ENCODE measurements at regions not wholly inside any gene's neighbourhood (a gene's known extent, or its start where the extent isn't known, plus 50 kb on each side); places are given as distances from the start of the nearest gene placed in this dataset.

GRCh38 chr3:66754613-66755012 is 243.5 kb upstream of the KBTBD8 start:
- Histone ChIP-seq H3K9ac (ENCODE audit: low read depth in 1 of 2, low read length in 2 of 2) (no peak overlapping the region), H3K4me3 (ENCODE audit: low read depth in 1 of 3, low read length in 3 of 3) (no peak overlapping the region), H3K36me3 (ENCODE audit: control insufficient read depth in 4 of 4, insufficient read depth in 3 of 4, low read depth in 1 of 4, low read length in 3 of 4) (no peaks in the 10 kb centered on the region), H3K4me1 (ENCODE audit: control insufficient read depth in 4 of 4, insufficient read depth in 4 of 4, low read length in 3 of 4) (no peaks in the 10 kb centered on the region), H3K27me3 (ENCODE audit: control insufficient read depth in 4 of 4, insufficient read depth in 4 of 4, low read length in 3 of 4) (no peaks in the 10 kb centered on the region), H3K9me3 (ENCODE audit: control insufficient read depth in 4 of 4, low read length in 3 of 4) (no peaks in the 10 kb centered on the region), H3K27ac (ENCODE audit: low read depth in 1 of 2, low read length in 2 of 2) (no peak overlapping the region)
- WGBS = 96% methylated on average over 7 of the region's 7 CpGs
- TF ChIP-seq TAF1 (conservative IDR thresholded peaks at IDR 0.05) (no peak), GABPA (IDR thresholded peaks at IDR 0.05 in 1 of 2, conservative IDR thresholded peaks at IDR 0.05 in 1 of 2) (no peak), FOXA2 (IDR thresholded peaks at IDR 0.05) (no peak), HNF4G (IDR thresholded peaks at IDR 0.05) (no peak), RAD21 (IDR thresholded peaks at IDR 0.05) (no peak), RXRA (IDR thresholded peaks at IDR 0.05) (no peak), ZBTB33 (IDR thresholded peaks at IDR 0.05) (no peak), NR2F2 (IDR thresholded peaks at IDR 0.05) (no peak), JUND (IDR thresholded peaks at IDR 0.05) (no peak)
- TF ChIP-seq, protein P1, sequence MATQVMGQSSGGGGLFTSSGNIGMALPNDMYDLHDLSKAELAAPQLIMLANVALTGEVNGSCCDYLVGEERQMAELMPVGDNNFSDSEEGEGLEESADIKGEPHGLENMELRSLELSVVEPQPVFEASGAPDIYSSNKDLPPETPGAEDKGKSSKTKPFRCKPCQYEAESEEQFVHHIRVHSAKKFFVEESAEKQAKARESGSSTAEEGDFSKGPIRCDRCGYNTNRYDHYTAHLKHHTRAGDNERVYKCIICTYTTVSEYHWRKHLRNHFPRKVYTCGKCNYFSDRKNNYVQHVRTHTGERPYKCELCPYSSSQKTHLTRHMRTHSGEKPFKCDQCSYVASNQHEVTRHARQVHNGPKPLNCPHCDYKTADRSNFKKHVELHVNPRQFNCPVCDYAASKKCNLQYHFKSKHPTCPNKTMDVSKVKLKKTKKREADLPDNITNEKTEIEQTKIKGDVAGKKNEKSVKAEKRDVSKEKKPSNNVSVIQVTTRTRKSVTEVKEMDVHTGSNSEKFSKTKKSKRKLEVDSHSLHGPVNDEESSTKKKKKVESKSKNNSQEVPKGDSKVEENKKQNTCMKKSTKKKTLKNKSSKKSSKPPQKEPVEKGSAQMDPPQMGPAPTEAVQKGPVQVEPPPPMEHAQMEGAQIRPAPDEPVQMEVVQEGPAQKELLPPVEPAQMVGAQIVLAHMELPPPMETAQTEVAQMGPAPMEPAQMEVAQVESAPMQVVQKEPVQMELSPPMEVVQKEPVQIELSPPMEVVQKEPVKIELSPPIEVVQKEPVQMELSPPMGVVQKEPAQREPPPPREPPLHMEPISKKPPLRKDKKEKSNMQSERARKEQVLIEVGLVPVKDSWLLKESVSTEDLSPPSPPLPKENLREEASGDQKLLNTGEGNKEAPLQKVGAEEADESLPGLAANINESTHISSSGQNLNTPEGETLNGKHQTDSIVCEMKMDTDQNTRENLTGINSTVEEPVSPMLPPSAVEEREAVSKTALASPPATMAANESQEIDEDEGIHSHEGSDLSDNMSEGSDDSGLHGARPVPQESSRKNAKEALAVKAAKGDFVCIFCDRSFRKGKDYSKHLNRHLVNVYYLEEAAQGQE (IDR thresholded peaks at IDR 0.05) = no peak
- no peak for DNase-seq (ENCODE audit: low spot score)

DNA sequence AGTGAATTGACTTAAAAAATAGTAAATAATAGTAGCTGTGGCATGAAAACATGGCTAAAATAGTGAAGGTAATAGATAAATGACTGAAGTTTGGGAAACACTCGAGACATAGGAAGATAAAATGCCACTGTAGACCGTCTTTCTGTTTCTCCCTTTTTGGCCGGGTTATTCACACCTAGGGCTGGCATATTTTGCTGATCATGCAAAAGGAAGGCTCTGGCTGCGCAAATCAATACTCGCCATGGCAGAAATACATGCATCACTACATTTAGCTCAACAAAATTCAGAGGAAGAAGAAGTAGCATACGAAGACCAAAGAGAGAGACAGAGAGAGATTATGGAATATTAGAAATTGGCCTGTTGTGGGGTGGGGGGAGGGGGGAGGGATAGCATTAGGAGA is 242.2 kb upstream of the KBTBD8 start:
- Histone ChIP-seq H3K27ac (ENCODE audit: low read depth in 1 of 2, low read length in 2 of 2) (no peak overlapping the region), H3K36me3 (ENCODE audit: control insufficient read depth in 4 of 4, insufficient read depth in 3 of 4, low read depth in 1 of 4, low read length in 3 of 4) (no peaks in the 10 kb centered on the region), H3K4me1 (ENCODE audit: control insufficient read depth in 4 of 4, insufficient read depth in 4 of 4, low read length in 3 of 4) (no peaks in the 10 kb centered on the region), H3K9ac (ENCODE audit: low read depth in 1 of 2, low read length in 2 of 2) (no peak overlapping the region), H3K9me3 (ENCODE audit: control insufficient read depth in 4 of 4, low read length in 3 of 4) (no peaks in the 10 kb centered on the region), H3K4me3 (ENCODE audit: low read depth in 1 of 3, low read length in 3 of 3) (no peak overlapping the region), H3K27me3 (ENCODE audit: control insufficient read depth in 4 of 4, insufficient read depth in 4 of 4, low read length in 3 of 4) (no peaks in the 10 kb centered on the region)
- DNase-seq (ENCODE audit: low spot score) = no peak
- 93% methylated on average over 6 of the region's 6 CpGs for WGBS
- TF ChIP-seq EGR1 (IDR thresholded peaks at IDR 0.05; ENCODE audit: low read depth in 2 of 2) = no peak

- Histone ChIP-seq H3K9me3 (ENCODE audit: control insufficient read depth in 4 of 4, low read length in 3 of 4) (no peaks in the 10 kb centered on the region), H3K4me1 (ENCODE audit: control insufficient read depth in 4 of 4, insufficient read depth in 4 of 4, low read length in 3 of 4) (no peaks in the 10 kb centered on the region), H3K36me3 (ENCODE audit: control insufficient read depth in 4 of 4, insufficient read depth in 3 of 4, low read depth in 1 of 4, low read length in 3 of 4) (no peaks in the 10 kb centered on the region), H3K27me3 (ENCODE audit: control insufficient read depth in 4 of 4, insufficient read depth in 4 of 4, low read length in 3 of 4) (no peaks in the 10 kb centered on the region), H3K9ac (ENCODE audit: low read depth in 1 of 2, low read length in 2 of 2) (no peak overlapping the region), H3K4me3 (ENCODE audit: low read depth in 1 of 3, low read length in 3 of 3) (no peak overlapping the region), H3K27ac (ENCODE audit: low read depth in 1 of 2, low read length in 2 of 2) (no peak overlapping the region)
- WGBS = 89% methylated on average over 8 of the region's 8 CpGs
- DNase-seq (ENCODE audit: low spot score) = no peak
- TF ChIP-seq ZBTB33 (IDR thresholded peaks at IDR 0.05) (no peak), RAD21 (IDR thresholded peaks at IDR 0.05) (no peak), NR2F2 (IDR thresholded peaks at IDR 0.05) (no peak), JUND (IDR thresholded peaks at IDR 0.05) (no peak), HNF4A (conservative IDR thresholded peaks at IDR 0.05) (no peak), TAF1 (conservative IDR thresholded peaks at IDR 0.05) (no peak), FOXA1 (IDR thresholded peaks at IDR 0.05) (no peak), GABPA (IDR thresholded peaks at IDR 0.05 in 1 of 2, conservative IDR thresholded peaks at IDR 0.05 in 1 of 2) (no peak), HNF4G (IDR thresholded peaks at IDR 0.05) (no peak), EGR1 (IDR thresholded peaks at IDR 0.05; ENCODE audit: low read depth in 2 of 2) (no peak), YY1 (IDR thresholded peaks at IDR 0.05) (no peak)
- TF ChIP-seq, protein P2, sequence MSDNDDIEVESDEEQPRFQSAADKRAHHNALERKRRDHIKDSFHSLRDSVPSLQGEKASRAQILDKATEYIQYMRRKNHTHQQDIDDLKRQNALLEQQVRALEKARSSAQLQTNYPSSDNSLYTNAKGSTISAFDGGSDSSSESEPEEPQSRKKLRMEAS (IDR thresholded peaks at IDR 0.05) = no peak
Observed at GRCh38 chr3:66756468-66757036, 241.6 kb upstream of the KBTBD8 start.

All from liver (tissue), 7 donors.